Fibroblast of lung (primary cell): ENCODE measurements at regions not wholly inside any gene's neighbourhood (a gene's known extent, or its start where the extent isn't known, plus 50 kb on each side); places are given as distances from the start of the nearest gene placed in this dataset.
"Not testable (repeated sequence)": the region's sequence is repeated elsewhere in the genome, so short reads cannot be mapped to it uniquely, and the experiment has no call there.

ENCODE experiments used
- DNase-seq, 2 donors: peaks; one replicate each; pipeline versions ENCODE4 v3.0.0 to v3.0.0-alpha.2; 2010; ENCODE audit warnings: low read depth in 2 of 2
- H2AFZ ChIP-seq: 2 replicates; pipeline ENCODE4 v1.5.1; 2012; ENCODE audit warnings: low read length, control low read depth, inconsistent platforms
- H3K27ac ChIP-seq: 2 replicates; pipeline ENCODE4 v1.5.1; 2011; ENCODE audit warnings: low read length, control low read depth; ENCODE audit not compliant: insufficient read depth
- H3K27me3 ChIP-seq: 2 replicates; pipeline ENCODE4 v1.5.1; 2011; ENCODE audit warnings: mild to moderate bottlenecking, low read length; ENCODE audit not compliant: control insufficient read depth, insufficient read depth
- H3K36me3 ChIP-seq: 2 replicates; pipeline ENCODE4 v1.5.1; 2011; ENCODE audit warnings: low read length; ENCODE audit not compliant: control insufficient read depth, insufficient read depth
- H3K4me1 ChIP-seq: 2 replicates; pipeline ENCODE4 v1.5.1; 2011; ENCODE audit warnings: low read length; ENCODE audit not compliant: control insufficient read depth, insufficient read depth; ENCODE audit errors: extremely low read depth
- H3K4me2 ChIP-seq: 2 replicates; pipeline ENCODE4 v1.5.1; 2011; ENCODE audit warnings: low read length, control low read depth; ENCODE audit not compliant: insufficient read depth; ENCODE audit errors: extremely low read depth
- H3K4me3 ChIP-seq, 4 experiments: fragments of 200-600 bp in 1 of 4; sonication (generic) in 1 of 4; replicated peaks in 1 of 4; 2 replicates each; pipeline ENCODE4 v1.5.1; 2011 to 2016; ENCODE audit warnings: low read length in 4 of 4, low read depth in 3 of 4, mild to moderate bottlenecking in 3 of 4, control low read depth in 2 of 4, inconsistent platforms in 1 of 4, mixed read lengths in 1 of 4; ENCODE audit not compliant: insufficient read depth in 1 of 4; ENCODE audit errors: control extremely low read depth in 1 of 4
- H3K79me2 ChIP-seq: 2 replicates; pipeline ENCODE4 v1.5.1; 2012; ENCODE audit warnings: mild to moderate bottlenecking, low read length, inconsistent platforms; ENCODE audit not compliant: control insufficient read depth, insufficient read depth
- H3K9ac ChIP-seq: 2 replicates; pipeline ENCODE4 v1.5.1; 2011; ENCODE audit warnings: mild to moderate bottlenecking, low read length, control low read depth; ENCODE audit not compliant: insufficient read depth
- H3K9me3 ChIP-seq: 2 replicates; pipeline ENCODE4 v1.5.1; 2012; ENCODE audit warnings: low read depth, low read length; ENCODE audit not compliant: control insufficient read depth, insufficient read depth
- H4K20me1 ChIP-seq: 2 replicates; pipeline ENCODE4 v1.5.1; 2011; ENCODE audit warnings: low read length; ENCODE audit not compliant: control insufficient read depth, insufficient read depth; ENCODE audit errors: extremely low read depth
- EZH2 ChIP-seq: IDR thresholded peaks from 2 replicates; pipeline ENCODE4 v1.5.1; 2012; ENCODE audit warnings: low read length, control low read depth, mild to moderate bottlenecking; ENCODE audit errors: missing control alignments
- TF ChIP-seq, protein P1 (sequence below), 2 donors: IDR thresholded peaks in 1 of 2; conservative IDR thresholded peaks in 1 of 2; 1 replicate in 1 of 2; 2 replicates in 1 of 2; pipeline ENCODE4 v1.5.1; 2011 to 2012; ENCODE audit warnings: low read length in 2 of 2, control low read depth in 1 of 2, inconsistent platforms in 1 of 2, low read depth in 1 of 2, mild to moderate bottlenecking in 1 of 2

DNA sequence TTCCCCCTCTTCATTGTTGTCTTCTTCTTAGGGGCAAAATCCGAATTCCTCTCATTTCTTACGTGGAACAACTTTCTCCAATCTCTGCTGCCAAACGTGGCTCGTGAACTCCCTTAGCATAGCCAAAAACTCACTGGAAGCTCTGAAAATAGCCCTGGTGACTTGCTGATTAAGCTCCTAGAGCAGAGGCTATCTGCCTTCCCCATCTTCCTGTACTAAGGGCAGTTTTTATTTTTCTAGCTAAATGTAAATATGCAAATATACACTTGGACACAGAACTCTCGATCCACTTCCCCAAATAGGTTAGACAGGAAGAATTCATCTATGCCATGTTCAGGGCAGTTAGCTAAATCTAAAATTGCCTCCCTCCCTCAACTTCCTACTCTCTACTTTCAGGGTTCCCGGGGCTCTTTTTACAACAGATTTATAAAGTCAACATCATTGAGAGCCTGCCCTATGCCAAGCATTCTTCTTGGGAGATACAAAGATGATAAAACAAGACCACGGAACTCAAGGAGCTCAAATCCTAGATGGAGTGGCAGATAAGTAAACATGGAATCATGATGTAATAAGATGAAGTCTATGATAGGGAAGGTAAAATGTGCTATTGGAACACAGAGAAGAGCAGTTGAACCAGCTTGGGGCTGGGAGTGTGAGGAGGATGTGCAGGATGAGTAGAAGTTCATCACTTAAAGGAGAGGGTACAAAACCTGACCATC is 59.4 kb upstream of the FMOD start:
- Histone ChIP-seq H3K79me2 (no peaks in the 10 kb centered on the region), H4K20me1 (no peaks in the 10 kb centered on the region), H3K27ac (no peak overlapping the region), H3K4me3 (no peak overlapping the region), H3K4me2 (no peak overlapping the region), H3K9me3 (no peaks in the 10 kb centered on the region), H2AFZ (no peak overlapping the region), H3K9ac (no peak overlapping the region), H3K27me3 (no peaks in the 10 kb centered on the region), H3K36me3 (no peaks in the 10 kb centered on the region), H3K4me1 (peaks cover 14% of the 10 kb centered on the region)
- TF ChIP-seq, protein P1, sequence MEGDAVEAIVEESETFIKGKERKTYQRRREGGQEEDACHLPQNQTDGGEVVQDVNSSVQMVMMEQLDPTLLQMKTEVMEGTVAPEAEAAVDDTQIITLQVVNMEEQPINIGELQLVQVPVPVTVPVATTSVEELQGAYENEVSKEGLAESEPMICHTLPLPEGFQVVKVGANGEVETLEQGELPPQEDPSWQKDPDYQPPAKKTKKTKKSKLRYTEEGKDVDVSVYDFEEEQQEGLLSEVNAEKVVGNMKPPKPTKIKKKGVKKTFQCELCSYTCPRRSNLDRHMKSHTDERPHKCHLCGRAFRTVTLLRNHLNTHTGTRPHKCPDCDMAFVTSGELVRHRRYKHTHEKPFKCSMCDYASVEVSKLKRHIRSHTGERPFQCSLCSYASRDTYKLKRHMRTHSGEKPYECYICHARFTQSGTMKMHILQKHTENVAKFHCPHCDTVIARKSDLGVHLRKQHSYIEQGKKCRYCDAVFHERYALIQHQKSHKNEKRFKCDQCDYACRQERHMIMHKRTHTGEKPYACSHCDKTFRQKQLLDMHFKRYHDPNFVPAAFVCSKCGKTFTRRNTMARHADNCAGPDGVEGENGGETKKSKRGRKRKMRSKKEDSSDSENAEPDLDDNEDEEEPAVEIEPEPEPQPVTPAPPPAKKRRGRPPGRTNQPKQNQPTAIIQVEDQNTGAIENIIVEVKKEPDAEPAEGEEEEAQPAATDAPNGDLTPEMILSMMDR (conservative IDR thresholded peaks at IDR 0.05 in 1 of 2, IDR thresholded peaks at IDR 0.05 in 1 of 2; ENCODE audit: low read depth in 1 of 2, low read length in 2 of 2): no peak
- DNase-seq: no peak

DNA sequence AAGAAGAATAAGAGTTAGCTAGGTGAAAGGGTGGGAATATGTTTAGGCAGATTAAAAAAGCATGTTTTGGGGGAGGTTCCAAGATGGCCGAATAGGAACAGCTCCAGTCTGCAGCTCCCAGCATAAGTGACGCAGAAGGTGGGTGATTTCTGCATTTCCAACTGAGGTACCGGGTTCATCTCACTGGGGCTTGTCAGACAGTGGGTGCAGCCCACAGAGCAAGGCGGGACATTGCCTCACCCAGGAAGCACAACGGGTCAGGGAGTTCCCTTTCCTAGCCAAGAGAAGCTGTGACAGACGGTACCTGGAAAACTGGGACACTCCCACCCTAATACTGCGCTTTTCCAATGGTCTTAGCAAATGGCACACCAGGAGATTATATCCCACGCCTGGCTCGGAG is 60.5 kb upstream of the FMOD start:
- not testable (repeated sequence) for H3K4me2 ChIP-seq, DNase-seq

DNA sequence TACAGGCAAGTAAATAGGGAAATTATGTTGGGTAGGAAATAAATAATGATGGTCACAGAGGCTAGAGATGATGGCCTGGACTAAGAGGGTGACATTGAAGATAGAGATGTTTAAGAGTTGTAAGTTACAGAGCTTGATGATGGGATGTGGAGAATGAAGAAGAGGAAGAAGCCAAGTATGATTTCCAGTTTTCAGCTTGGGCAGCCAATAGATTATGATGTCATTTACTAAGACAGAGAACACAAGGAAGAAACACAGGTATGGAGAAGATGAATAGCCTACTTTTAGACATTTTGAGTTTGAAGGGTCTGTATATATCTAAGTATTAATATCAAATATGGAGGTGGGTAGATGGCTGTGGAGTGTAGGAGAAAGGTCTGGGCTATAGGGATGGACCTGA is 56.0 kb upstream of the PRELP start:
- no peak for DNase-seq
- Histone ChIP-seq H3K79me2 (no peaks in the 10 kb centered on the region), H3K4me3 (no peak overlapping the region), H3K27ac (no peak overlapping the region), H3K27me3 (peaks cover 8% of the 10 kb centered on the region), H2AFZ (no peak overlapping the region), H4K20me1 (no peaks in the 10 kb centered on the region), H3K4me1 (no peaks in the 10 kb centered on the region), H3K4me2 (no peak overlapping the region), H3K36me3 (no peaks in the 10 kb centered on the region), H3K9me3 (no peaks in the 10 kb centered on the region), H3K9ac (no peak overlapping the region)
- TF ChIP-seq EZH2: no peak
- TF ChIP-seq, protein P1 (conservative IDR thresholded peaks at IDR 0.05 in 1 of 2, IDR thresholded peaks at IDR 0.05 in 1 of 2; ENCODE audit: low read depth in 1 of 2, low read length in 2 of 2): no peak

More for the DNA sequence above, 60.5 kb upstream of the FMOD start:
- not testable (repeated sequence) for H3K27ac ChIP-seq, H3K9ac ChIP-seq, H3K9me3 ChIP-seq, H4K20me1 ChIP-seq, H3K79me2 ChIP-seq, H3K27me3 ChIP-seq, H3K36me3 ChIP-seq, H2AFZ ChIP-seq, H3K4me3 ChIP-seq
- H3K4me1 ChIP-seq: peaks cover 13% of the 10 kb centered on the region
